ENCODE measurements at regions not wholly inside any gene's neighbourhood (a gene's known extent, or its start where the extent isn't known, plus 50 kb on each side); places are given as distances from the start of the nearest gene placed in this dataset.

GRCh38 chr3:159923336-159923735 lies 65.3 kb upstream of the IL12A start:
- no peaks in the 10 kb centered on the region for H3K9me3 ChIP-seq (ENCODE audit: control insufficient read depth in 4 of 4, insufficient read depth in 3 of 4, low read length in 3 of 4)
- H3K27me3 ChIP-seq (ENCODE audit: control insufficient read depth in 3 of 3, insufficient read depth in 3 of 3, low read length in 2 of 3), result no peaks in the 10 kb centered on the region
- H3K9ac ChIP-seq (ENCODE audit: insufficient read depth in 1 of 2, low read length in 2 of 2), result no peak overlapping the region
- H3K36me3 ChIP-seq (ENCODE audit: control insufficient read depth in 4 of 4, insufficient read depth in 4 of 4, low read length in 4 of 4), result no peaks in the 10 kb centered on the region
- DNase-seq, result no peak
- H3K27ac ChIP-seq (ENCODE audit: low read depth in 1 of 2, low read length in 1 of 2), result no peak overlapping the region
- ATAC-seq (ENCODE audit: insufficient read depth, low FRiP score), result no peak
- H3K4me1 ChIP-seq (ENCODE audit: control insufficient read depth in 5 of 5, insufficient read depth in 5 of 5, low read length in 5 of 5), result no peaks in the 10 kb centered on the region
- WGBS, 2 donors, result 87 to 90% methylated on average over 7 of the region's 7 CpGs
- no peak for TF ChIP-seq CTCF (IDR thresholded peaks at IDR 0.05; ENCODE audit: control extremely low read depth, extremely low read depth)
- no peak overlapping the region for H3K4me3 ChIP-seq

- TF ChIP-seq CTCF (IDR thresholded peaks at IDR 0.05; ENCODE audit: control extremely low read depth, extremely low read depth), result no peak
- no peaks in the 10 kb centered on the region for H3K9me3 ChIP-seq (ENCODE audit: control insufficient read depth in 4 of 4, insufficient read depth in 3 of 4, low read length in 3 of 4)
- DNase-seq (no peak), ATAC-seq (ENCODE audit: insufficient read depth, low FRiP score) (no peak)
- WGBS, 2 donors, result 91% methylated on average over 6 of the region's 6 CpGs
- H3K27ac ChIP-seq (ENCODE audit: low read depth in 1 of 2, low read length in 1 of 2), result no peak overlapping the region
- no peaks in the 10 kb centered on the region for H3K4me1 ChIP-seq (ENCODE audit: control insufficient read depth in 5 of 5, insufficient read depth in 5 of 5, low read length in 5 of 5)
- H3K9ac ChIP-seq (ENCODE audit: insufficient read depth in 1 of 2, low read length in 2 of 2), result no peak overlapping the region
- no peaks in the 10 kb centered on the region for H3K36me3 ChIP-seq (ENCODE audit: control insufficient read depth in 4 of 4, insufficient read depth in 4 of 4, low read length in 4 of 4)
- H3K27me3 ChIP-seq (ENCODE audit: control insufficient read depth in 3 of 3, insufficient read depth in 3 of 3, low read length in 2 of 3), result no peaks in the 10 kb centered on the region
- no peak overlapping the region for H3K4me3 ChIP-seq
Observed at GRCh38 chr3:159923956-159924355, 64.7 kb upstream of the IL12A start.

GRCh38 chr3:159924411-159924810 lies 64.2 kb upstream of the IL12A start:
- TF ChIP-seq CTCF (IDR thresholded peaks at IDR 0.05; ENCODE audit: control extremely low read depth, extremely low read depth), result no peak
- DNase-seq (no peak), ATAC-seq (ENCODE audit: insufficient read depth, low FRiP score) (no peak)
- Histone ChIP-seq H3K9me3 (ENCODE audit: control insufficient read depth in 4 of 4, insufficient read depth in 3 of 4, low read length in 3 of 4) (no peaks in the 10 kb centered on the region), H3K4me3 (no peak overlapping the region), H3K27me3 (ENCODE audit: control insufficient read depth in 3 of 3, insufficient read depth in 3 of 3, low read length in 2 of 3) (no peaks in the 10 kb centered on the region), H3K4me1 (ENCODE audit: control insufficient read depth in 5 of 5, insufficient read depth in 5 of 5, low read length in 5 of 5) (no peaks in the 10 kb centered on the region), H3K36me3 (ENCODE audit: control insufficient read depth in 4 of 4, insufficient read depth in 4 of 4, low read length in 4 of 4) (no peaks in the 10 kb centered on the region), H3K27ac (ENCODE audit: low read depth in 1 of 2, low read length in 1 of 2) (no peak overlapping the region), H3K9ac (ENCODE audit: insufficient read depth in 1 of 2, low read length in 2 of 2) (no peak overlapping the region)
- 86 to 93% methylated on average over 1 of the region's 1 CpG for WGBS, 2 donors

- no peak for TF ChIP-seq CTCF (IDR thresholded peaks at IDR 0.05; ENCODE audit: control extremely low read depth, extremely low read depth)
- Histone ChIP-seq H3K27ac (ENCODE audit: low read depth in 1 of 2, low read length in 1 of 2) (no peak overlapping the region), H3K36me3 (ENCODE audit: control insufficient read depth in 4 of 4, insufficient read depth in 4 of 4, low read length in 4 of 4) (no peaks in the 10 kb centered on the region), H3K27me3 (ENCODE audit: control insufficient read depth in 3 of 3, insufficient read depth in 3 of 3, low read length in 2 of 3) (no peaks in the 10 kb centered on the region), H3K4me3 (no peak overlapping the region), H3K4me1 (ENCODE audit: control insufficient read depth in 5 of 5, insufficient read depth in 5 of 5, low read length in 5 of 5) (no peaks in the 10 kb centered on the region), H3K9ac (ENCODE audit: insufficient read depth in 1 of 2, low read length in 2 of 2) (no peak overlapping the region), H3K9me3 (ENCODE audit: control insufficient read depth in 4 of 4, insufficient read depth in 3 of 4, low read length in 3 of 4) (no peaks in the 10 kb centered on the region)
- ATAC-seq (ENCODE audit: insufficient read depth, low FRiP score) (no peak), DNase-seq (no peak)
- 93 to 100% methylated on average over 1 of the region's 1 CpG for WGBS, 2 donors
Observed at GRCh38 chr3:159925248-159925647, 63.4 kb upstream of the IL12A start.
